Thyroid gland (tissue), 4 donors: ENCODE measurements at regions not wholly inside any gene's neighbourhood (a gene's known extent, or its start where the extent isn't known, plus 50 kb on each side); places are given as distances from the start of the nearest gene placed in this dataset.
"Not testable (repeated sequence)": the region's sequence is repeated elsewhere in the genome, so short reads cannot be mapped to it uniquely, and the experiment has no call there.

Experiments
- POLR2A ChIP-seq, 2 donors: fragments of 450-650 bp; IDR thresholded peaks; one replicate each; pipeline ENCODE4 v1.6.1; 2017; ENCODE audit warnings: antibody characterized with exemption in 2 of 2, mild to moderate bottlenecking in 2 of 2, moderate library complexity in 1 of 2
- TF ChIP-seq, protein P1 (sequence below), 6 experiments: fragments of 200-600 bp in 3 of 6; fragments of 450-650 bp in 3 of 6; sonication (generic) in 3 of 6; IDR thresholded peaks; one replicate each; pipeline ENCODE4 v1.5.1; 2016 to 2019; ENCODE audit warnings: antibody characterized with exemption in 6 of 6, mild to moderate bottlenecking in 2 of 6, inconsistent platforms in 1 of 6, moderate library complexity in 1 of 6

DNA sequence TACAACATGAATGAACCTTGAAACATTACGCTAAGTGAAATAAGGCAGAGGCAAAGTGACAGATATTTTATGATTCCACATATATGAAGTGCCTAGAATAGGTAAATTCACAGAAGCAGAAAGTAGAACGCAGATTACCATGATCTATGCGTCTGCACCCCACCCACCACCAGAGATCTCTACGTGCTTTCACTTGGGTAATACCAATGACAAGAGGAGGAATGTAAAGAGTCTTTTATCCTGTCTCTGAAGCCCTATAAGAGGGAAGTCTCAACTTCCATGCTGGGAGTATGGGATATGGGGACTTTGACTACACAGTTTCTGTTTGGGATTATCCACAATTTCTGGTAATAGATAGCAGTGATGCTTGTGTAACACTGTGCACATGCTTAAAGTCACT, 127.6 kb downstream of the SPATA31A1 start:
- TF ChIP-seq, protein P1, sequence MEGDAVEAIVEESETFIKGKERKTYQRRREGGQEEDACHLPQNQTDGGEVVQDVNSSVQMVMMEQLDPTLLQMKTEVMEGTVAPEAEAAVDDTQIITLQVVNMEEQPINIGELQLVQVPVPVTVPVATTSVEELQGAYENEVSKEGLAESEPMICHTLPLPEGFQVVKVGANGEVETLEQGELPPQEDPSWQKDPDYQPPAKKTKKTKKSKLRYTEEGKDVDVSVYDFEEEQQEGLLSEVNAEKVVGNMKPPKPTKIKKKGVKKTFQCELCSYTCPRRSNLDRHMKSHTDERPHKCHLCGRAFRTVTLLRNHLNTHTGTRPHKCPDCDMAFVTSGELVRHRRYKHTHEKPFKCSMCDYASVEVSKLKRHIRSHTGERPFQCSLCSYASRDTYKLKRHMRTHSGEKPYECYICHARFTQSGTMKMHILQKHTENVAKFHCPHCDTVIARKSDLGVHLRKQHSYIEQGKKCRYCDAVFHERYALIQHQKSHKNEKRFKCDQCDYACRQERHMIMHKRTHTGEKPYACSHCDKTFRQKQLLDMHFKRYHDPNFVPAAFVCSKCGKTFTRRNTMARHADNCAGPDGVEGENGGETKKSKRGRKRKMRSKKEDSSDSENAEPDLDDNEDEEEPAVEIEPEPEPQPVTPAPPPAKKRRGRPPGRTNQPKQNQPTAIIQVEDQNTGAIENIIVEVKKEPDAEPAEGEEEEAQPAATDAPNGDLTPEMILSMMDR (IDR thresholded peaks at IDR 0.05): not testable (repeated sequence)
- TF ChIP-seq POLR2A (IDR thresholded peaks at IDR 0.05): not testable (repeated sequence)
